Osteocyte (in vitro differentiated cells): ENCODE measurements at regions not wholly inside any gene's neighbourhood (a gene's known extent, or its start where the extent isn't known, plus 50 kb on each side); places are given as distances from the start of the nearest gene placed in this dataset.

Experiments used
- DNase-seq: peaks from one replicate; pipeline ENCODE4 v3.0.0; 2021; ENCODE audit warnings: mixed read lengths; ENCODE audit not compliant: unreplicated experiment; ENCODE audit errors: extremely low spot score
- H3K27ac Mint-ChIP-seq: one replicate; pipeline ENCODE4 v1.8.0; 2021; ENCODE audit warnings: mild to moderate bottlenecking, mixed read lengths; ENCODE audit not compliant: unreplicated experiment
- H3K27me3 Mint-ChIP-seq: one replicate; pipeline ENCODE4 v1.8.0; 2021; ENCODE audit warnings: mixed read lengths; ENCODE audit not compliant: unreplicated experiment
- H3K36me3 Mint-ChIP-seq: one replicate; pipeline ENCODE4 v1.8.0; 2021; ENCODE audit warnings: mixed read lengths; ENCODE audit not compliant: unreplicated experiment
- H3K4me1 Mint-ChIP-seq: one replicate; pipeline ENCODE4 v1.8.0; 2021; ENCODE audit warnings: mixed read lengths; ENCODE audit not compliant: unreplicated experiment
- H3K4me3 Mint-ChIP-seq: one replicate; pipeline ENCODE4 v1.8.0; 2021; ENCODE audit warnings: mild to moderate bottlenecking, moderate library complexity, mixed read lengths; ENCODE audit not compliant: unreplicated experiment
- H3K9me3 Mint-ChIP-seq: one replicate; pipeline ENCODE4 v1.8.0; 2021; ENCODE audit warnings: mixed read lengths; ENCODE audit not compliant: unreplicated experiment
- TF ChIP-seq, protein P1 (sequence below): fragments of 200-600 bp; sonication (generic); IDR thresholded peaks from 2 replicates; pipeline ENCODE4 v1.5.0; 2021; ENCODE audit warnings: antibody characterized with exemption, mild to moderate bottlenecking, moderate library complexity

- Mint-ChIP-seq H3K36me3 (no peaks in the 10 kb centered on the region), H3K9me3 (no peaks in the 10 kb centered on the region), H3K4me3 (no peak overlapping the region), H3K27ac (no peak overlapping the region), H3K27me3 (peaks cover 3% of the 10 kb centered on the region), H3K4me1 (peaks cover 9% of the 10 kb centered on the region)
- TF ChIP-seq, protein P1, sequence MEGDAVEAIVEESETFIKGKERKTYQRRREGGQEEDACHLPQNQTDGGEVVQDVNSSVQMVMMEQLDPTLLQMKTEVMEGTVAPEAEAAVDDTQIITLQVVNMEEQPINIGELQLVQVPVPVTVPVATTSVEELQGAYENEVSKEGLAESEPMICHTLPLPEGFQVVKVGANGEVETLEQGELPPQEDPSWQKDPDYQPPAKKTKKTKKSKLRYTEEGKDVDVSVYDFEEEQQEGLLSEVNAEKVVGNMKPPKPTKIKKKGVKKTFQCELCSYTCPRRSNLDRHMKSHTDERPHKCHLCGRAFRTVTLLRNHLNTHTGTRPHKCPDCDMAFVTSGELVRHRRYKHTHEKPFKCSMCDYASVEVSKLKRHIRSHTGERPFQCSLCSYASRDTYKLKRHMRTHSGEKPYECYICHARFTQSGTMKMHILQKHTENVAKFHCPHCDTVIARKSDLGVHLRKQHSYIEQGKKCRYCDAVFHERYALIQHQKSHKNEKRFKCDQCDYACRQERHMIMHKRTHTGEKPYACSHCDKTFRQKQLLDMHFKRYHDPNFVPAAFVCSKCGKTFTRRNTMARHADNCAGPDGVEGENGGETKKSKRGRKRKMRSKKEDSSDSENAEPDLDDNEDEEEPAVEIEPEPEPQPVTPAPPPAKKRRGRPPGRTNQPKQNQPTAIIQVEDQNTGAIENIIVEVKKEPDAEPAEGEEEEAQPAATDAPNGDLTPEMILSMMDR, result no peak
- DNase-seq, result no peak
Observed at GRCh38 chr13:59446391-59446790, 717.3 kb downstream of the DIAPH3 start.

DNA sequence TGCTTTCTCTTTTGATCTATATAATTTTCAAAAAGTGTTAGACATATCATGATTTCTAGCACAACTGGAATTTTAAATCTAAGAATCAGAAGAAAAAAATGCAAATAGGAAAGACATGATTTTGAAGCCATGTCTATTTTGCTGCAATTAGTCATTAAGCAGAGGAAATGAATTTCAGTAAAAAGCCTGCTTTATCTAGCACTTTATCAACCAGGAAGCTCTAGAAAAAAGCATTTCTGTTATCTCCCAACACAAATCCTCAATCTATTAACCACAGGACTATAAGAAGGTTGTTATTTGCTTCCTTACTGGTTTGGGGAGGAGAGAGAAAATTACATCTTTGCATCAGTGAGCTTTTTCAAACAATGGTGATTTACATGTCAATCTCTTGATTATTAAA is 716.7 kb downstream of the DIAPH3 start:
- Mint-ChIP-seq H3K27me3 (peaks cover 3% of the 10 kb centered on the region), H3K4me3 (no peak overlapping the region), H3K36me3 (no peaks in the 10 kb centered on the region), H3K9me3 (no peaks in the 10 kb centered on the region), H3K27ac (no peak overlapping the region), H3K4me1 (peaks cover 9% of the 10 kb centered on the region)
- TF ChIP-seq, protein P1, result no peak
- no peak for DNase-seq

- H3K27me3 Mint-ChIP-seq, result peaks cover 3% of the 10 kb centered on the region
- H3K9me3 Mint-ChIP-seq, result no peaks in the 10 kb centered on the region
- no peak for DNase-seq
- no peak overlapping the region for H3K4me3 Mint-ChIP-seq
- no peak overlapping the region for H3K27ac Mint-ChIP-seq
- TF ChIP-seq, protein P1, result no peak
- H3K36me3 Mint-ChIP-seq, result no peaks in the 10 kb centered on the region
- peaks cover 5% of the 10 kb centered on the region for H3K4me1 Mint-ChIP-seq
Observed at GRCh38 chr13:59447846-59448620, 715.7 kb downstream of the DIAPH3 start.

DNA sequence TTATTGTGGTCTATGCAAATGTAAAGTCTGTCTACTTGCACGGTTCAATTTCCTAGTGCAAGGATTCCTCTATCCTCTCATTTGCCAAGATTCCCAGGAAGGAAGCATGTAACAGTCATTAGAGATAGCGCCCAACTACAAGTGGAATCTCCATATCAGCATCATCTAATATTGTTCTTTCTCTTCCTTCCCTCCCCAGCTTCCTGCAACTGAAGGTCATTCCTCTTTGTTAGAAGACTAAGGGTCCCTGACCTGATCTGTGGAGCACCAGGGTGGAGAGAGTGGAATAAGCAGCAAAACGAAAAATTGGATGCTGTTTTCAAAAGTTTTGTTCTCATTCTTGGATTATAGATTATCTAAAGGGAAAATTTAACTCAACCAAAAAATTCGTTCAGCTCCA is 714.0 kb downstream of the DIAPH3 start:
- TF ChIP-seq, protein P1, result no peak
- DNase-seq, result no peak
- Mint-ChIP-seq H3K9me3 (no peaks in the 10 kb centered on the region), H3K27me3 (peaks cover 3% of the 10 kb centered on the region), H3K4me1 (no peaks in the 10 kb centered on the region), H3K36me3 (no peaks in the 10 kb centered on the region), H3K4me3 (no peak overlapping the region), H3K27ac (no peak overlapping the region)

GRCh38 chr13:59450229-59450628 is 713.5 kb downstream of the DIAPH3 start:
- TF ChIP-seq, protein P1, result no peak
- Mint-ChIP-seq H3K4me1 (no peaks in the 10 kb centered on the region), H3K27ac (no peak overlapping the region)

More at GRCh38 chr13:59450229-59450628, 713.5 kb downstream of the DIAPH3 start:
- H3K27me3 Mint-ChIP-seq, result peaks cover 3% of the 10 kb centered on the region
- no peaks in the 10 kb centered on the region for H3K9me3 Mint-ChIP-seq
- H3K36me3 Mint-ChIP-seq, result no peaks in the 10 kb centered on the region
- H3K4me3 Mint-ChIP-seq, result no peak overlapping the region
- no peak for DNase-seq
